SK-N-SH (cell line): ENCODE measurements at regions not wholly inside any gene's neighbourhood (a gene's known extent, or its start where the extent isn't known, plus 50 kb on each side); places are given as distances from the start of the nearest gene placed in this dataset.

Experiments used
- CTCF ChIA-PET: fragments of 300-600, 350-600 bp; formaldehyde crosslinking; extraction: SDS; loops from one replicate; lab custom pipeline; 2021; lab: Yijun Ruan, JAX
- POLR2A ChIA-PET: fragments of 350-600 bp; sonication (Branson Sonifier 250); formaldehyde crosslinking; extraction: SDS; loops from one replicate; lab custom pipeline; 2020; ENCODE audit warnings: antibody characterized with exemption, inconsistent platforms; lab: Yijun Ruan, JAX
- DNase-seq: peaks from one replicate; pipeline ENCODE4 v3.0.0; 2012
- H2AFZ ChIP-seq: fragments of 200-600 bp; sonication (generic); 2 replicates; pipeline ENCODE4 v1.8.1; 2016; ENCODE audit warnings: antibody characterized with exemption, mild to moderate bottlenecking, low read depth
- H3F3A ChIP-seq: fragments of 200-600 bp; sonication (generic); replicated peaks from 2 replicates; pipeline ENCODE3; 2016; ENCODE audit warnings: antibody characterized with exemption, mild to moderate bottlenecking; ENCODE audit not compliant: insufficient read depth
- H3K27ac ChIP-seq, 2 experiments: fragments of 200-500 bp in 1 of 2; fragments of 200-600 bp in 1 of 2; sonication (Bioruptor generic) in 1 of 2; sonication (generic), shearing (Covaris generic) in 1 of 2; 2 replicates each; pipeline versions ENCODE4 v1.5.1 to v1.6.1; 2014 to 2016; ENCODE audit warnings: low read depth in 2 of 2, inconsistent platforms in 1 of 2, low read length in 1 of 2, mild to moderate bottlenecking in 1 of 2, mixed read lengths in 1 of 2
- H3K27me3 ChIP-seq: fragments of 200-600 bp; sonication (generic), shearing (Covaris generic); 2 replicates; pipeline ENCODE4 v1.6.1; 2016; ENCODE audit warnings: mixed run types; ENCODE audit not compliant: insufficient read depth
- H3K36me3 ChIP-seq, 2 experiments: fragments of 200-500 bp in 1 of 2; fragments of 200-600 bp in 1 of 2; sonication (Bioruptor generic) in 1 of 2; sonication (generic) in 1 of 2; replicated peaks in 1 of 2; 2 replicates each; pipeline versions ENCODE3 to v1.5.1; 2014 to 2016; ENCODE audit warnings: low read length in 1 of 2, mild to moderate bottlenecking in 1 of 2; ENCODE audit not compliant: insufficient read depth in 2 of 2, control insufficient read depth in 1 of 2
- H3K4me1 ChIP-seq, 2 experiments: fragments of 200-500 bp in 1 of 2; fragments of 200-600 bp in 1 of 2; sonication (Bioruptor generic) in 1 of 2; sonication (generic), shearing (Covaris generic) in 1 of 2; 2 replicates each; pipeline versions ENCODE4 v1.5.1 to v1.6.1; 2014 to 2016; ENCODE audit warnings: low read depth in 1 of 2, low read length in 1 of 2, mixed run types in 1 of 2; ENCODE audit not compliant: insufficient read depth in 2 of 2, control insufficient read depth in 1 of 2
- H3K4me2 ChIP-seq: fragments of 200-600 bp; sonication (generic), shearing (Covaris generic); 2 replicates; pipeline ENCODE4 v1.6.1; 2017; ENCODE audit warnings: mixed run types
- H3K4me3 ChIP-seq, 2 experiments: fragments of 200-500 bp in 1 of 2; fragments of 200-600 bp in 1 of 2; sonication (Bioruptor generic) in 1 of 2; sonication (generic), shearing (Covaris generic) in 1 of 2; 2 replicates each; pipeline versions ENCODE4 v1.5.1 to v1.8.1; 2014 to 2016; ENCODE audit warnings: low read depth in 2 of 2, inconsistent platforms in 1 of 2, low read length in 1 of 2, mild to moderate bottlenecking in 1 of 2, mixed read lengths in 1 of 2, moderate library complexity in 1 of 2
- H3K79me2 ChIP-seq: fragments of 200-600 bp; sonication (generic); 2 replicates; pipeline ENCODE4 v1.8.1; 2017; ENCODE audit warnings: mild to moderate bottlenecking; ENCODE audit not compliant: insufficient read depth
- H3K9ac ChIP-seq: fragments of 200-600 bp; sonication (generic); 2 replicates; pipeline ENCODE4 v1.6.1; 2017; ENCODE audit warnings: mixed run types
- H3K9me2 ChIP-seq: fragments of 200-600 bp; sonication (generic); 2 replicates; pipeline ENCODE4 v1.6.1; 2017; ENCODE audit warnings: mixed run types
- H3K9me3 ChIP-seq: fragments of 200-600 bp; sonication (generic); 2 replicates; pipeline ENCODE4 v1.6.1; 2017; ENCODE audit warnings: mixed run types, mild to moderate bottlenecking, moderate library complexity
- H4K20me1 ChIP-seq: fragments of 200-600 bp; sonication (generic); 2 replicates; pipeline ENCODE4 v1.6.1; 2017; ENCODE audit warnings: mild to moderate bottlenecking, mixed run types; ENCODE audit not compliant: insufficient read depth
- CHD2 ChIP-seq: fragments of 150-350 bp; IDR thresholded peaks from 2 replicates; pipeline ENCODE4 v1.6.1; 2018; ENCODE audit warnings: low read length; ENCODE audit not compliant: partially characterized antibody
- FOSL2 ChIP-seq: IDR thresholded peaks from 2 replicates; pipeline ENCODE4 v1.4.0; 2012; ENCODE audit warnings: low read depth, mild to moderate bottlenecking, moderate library complexity, borderline replicate concordance
- FOXJ3 ChIP-seq: sonication (generic); formaldehyde crosslinking; IDR thresholded peaks from 2 replicates; pipeline ENCODE4 v1.5.1; 2020; ENCODE audit warnings: mild to moderate bottlenecking, missing genetic modification reagents
- GATA2 ChIP-seq: sonication (generic); formaldehyde crosslinking; IDR thresholded peaks from 2 replicates; pipeline ENCODE4 v1.5.0; 2020; ENCODE audit warnings: mild to moderate bottlenecking, missing genetic modification reagents
- NRF1 ChIP-seq: IDR thresholded peaks from 2 replicates; pipeline ENCODE4 v1.6.1; 2012; ENCODE audit warnings: low read depth, mild to moderate bottlenecking, low read length
- POLR2AphosphoS5 ChIP-seq: IDR thresholded peaks from 2 replicates; pipeline ENCODE4 v1.6.1; 2012; ENCODE audit warnings: low read depth, low read length
- RCOR1 ChIP-seq: fragments of 150-350 bp; IDR thresholded peaks from 2 replicates; pipeline ENCODE4 v1.6.1; 2017; ENCODE audit warnings: antibody characterized with exemption, low read length
- SIN3A ChIP-seq: IDR thresholded peaks from 2 replicates; pipeline ENCODE4 v1.6.1; 2012; ENCODE audit warnings: low read depth, mild to moderate bottlenecking, low read length, moderate library complexity, borderline replicate concordance
- SMC3 ChIP-seq: IDR thresholded peaks from 2 replicates; pipeline ENCODE4 v1.6.1; 2012; ENCODE audit warnings: low read depth, low read length, improper control_type of control experiment
- TEAD4 ChIP-seq: IDR thresholded peaks from 2 replicates; pipeline ENCODE4 v1.4.0; 2012; ENCODE audit warnings: mild to moderate bottlenecking, borderline replicate concordance; ENCODE audit not compliant: insufficient read depth
- WGBS: methylation state at CpG from one replicate; pipeline ENCODE4 v1.1.6; 2017; ENCODE audit warnings: low lambda C conversion rate; 5-methylcytosine and 5-hydroxymethylcytosine counted together
- TF ChIP-seq, protein P1 (sequence below): IDR thresholded peaks from 2 replicates; pipeline ENCODE4 v1.4.0; 2012; ENCODE audit warnings: low read depth, borderline replicate concordance
- TF ChIP-seq, protein P2 (sequence below): IDR thresholded peaks from 2 replicates; pipeline ENCODE4; 2012
- TF ChIP-seq, protein P3 (sequence below): fragments of 200-600 bp; sonication (generic); IDR thresholded peaks from 2 replicates; pipeline ENCODE4 v1.6.1; 2017; ENCODE audit warnings: antibody characterized with exemption, mild to moderate bottlenecking, moderate library complexity
- TF ChIP-seq, protein P4 (sequence below): IDR thresholded peaks from 2 replicates; pipeline ENCODE4 v1.4.0; 2012; ENCODE audit warnings: low read depth, borderline replicate concordance
- TF ChIP-seq, protein P5 (sequence below): fragments of 150-350 bp; IDR thresholded peaks from 2 replicates; pipeline ENCODE4 v1.6.1; 2016; ENCODE audit warnings: mild to moderate bottlenecking, low read depth, low read length
- TF ChIP-seq, protein P6 (sequence below): IDR thresholded peaks from 2 replicates; pipeline ENCODE4 v1.4.0; 2012; ENCODE audit warnings: low read depth

DNA sequence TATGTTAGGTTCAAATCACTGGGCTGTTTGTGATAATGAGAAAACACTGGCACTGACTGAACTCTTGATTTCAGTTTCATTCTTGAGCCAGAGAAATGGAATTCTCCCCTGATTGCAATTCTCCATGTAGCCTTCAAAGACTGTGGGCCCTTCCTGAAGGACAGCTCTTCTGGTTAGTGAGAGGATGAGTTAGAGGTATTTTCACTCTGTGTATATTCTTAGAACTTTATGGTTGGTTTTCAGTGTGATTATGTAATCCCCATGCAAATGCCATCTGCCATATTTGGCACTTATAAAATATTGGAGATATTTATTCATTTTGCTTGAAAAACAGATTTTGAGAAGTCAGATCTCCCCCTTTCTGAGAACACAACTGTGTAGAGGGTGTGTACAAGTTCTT is 323.7 kb downstream of the SLC4A3 start (continued):
- TF ChIP-seq TEAD4: no peak
- TF ChIP-seq, protein P1, sequence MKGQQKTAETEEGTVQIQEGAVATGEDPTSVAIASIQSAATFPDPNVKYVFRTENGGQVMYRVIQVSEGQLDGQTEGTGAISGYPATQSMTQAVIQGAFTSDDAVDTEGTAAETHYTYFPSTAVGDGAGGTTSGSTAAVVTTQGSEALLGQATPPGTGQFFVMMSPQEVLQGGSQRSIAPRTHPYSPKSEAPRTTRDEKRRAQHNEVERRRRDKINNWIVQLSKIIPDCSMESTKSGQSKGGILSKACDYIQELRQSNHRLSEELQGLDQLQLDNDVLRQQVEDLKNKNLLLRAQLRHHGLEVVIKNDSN: no peak

DNA sequence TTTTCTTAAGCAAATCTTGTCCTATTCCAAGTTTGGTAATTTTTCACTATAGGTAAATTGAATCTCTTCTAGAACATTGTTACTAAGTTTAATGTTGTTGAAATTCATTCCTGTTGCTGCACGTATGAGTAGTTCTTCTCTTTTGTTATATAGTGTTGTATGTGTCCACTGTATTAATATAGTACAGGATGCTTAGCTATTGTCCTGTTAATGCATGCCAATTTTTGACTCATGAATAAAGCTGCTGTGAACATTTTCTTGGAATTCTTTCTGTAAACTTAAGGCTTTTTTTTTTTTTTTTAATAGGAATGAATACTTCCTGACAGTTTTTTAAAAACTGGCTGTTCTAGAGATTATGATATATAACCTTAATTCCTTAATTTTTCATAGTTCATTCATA is 326.9 kb downstream of the SLC4A3 start:
- Histone ChIP-seq H3K4me1 (no peaks in the 10 kb centered on the region), H3K36me3 (no peaks in the 10 kb centered on the region), H2AFZ (no peak overlapping the region), H3F3A (no peaks in the 10 kb centered on the region), H3K9ac (no peak overlapping the region), H3K27me3 (no peaks in the 10 kb centered on the region), H3K4me3 (no peak overlapping the region), H4K20me1 (no peaks in the 10 kb centered on the region), H3K9me3 (no peaks in the 10 kb centered on the region), H3K79me2 (no peaks in the 10 kb centered on the region), H3K4me2 (no peak overlapping the region), H3K9me2 (no peaks in the 10 kb centered on the region), H3K27ac (no peak overlapping the region)
- ChIA-PET CTCF (no interaction called here), POLR2A (no interaction called here)
- TF ChIP-seq, protein P2, sequence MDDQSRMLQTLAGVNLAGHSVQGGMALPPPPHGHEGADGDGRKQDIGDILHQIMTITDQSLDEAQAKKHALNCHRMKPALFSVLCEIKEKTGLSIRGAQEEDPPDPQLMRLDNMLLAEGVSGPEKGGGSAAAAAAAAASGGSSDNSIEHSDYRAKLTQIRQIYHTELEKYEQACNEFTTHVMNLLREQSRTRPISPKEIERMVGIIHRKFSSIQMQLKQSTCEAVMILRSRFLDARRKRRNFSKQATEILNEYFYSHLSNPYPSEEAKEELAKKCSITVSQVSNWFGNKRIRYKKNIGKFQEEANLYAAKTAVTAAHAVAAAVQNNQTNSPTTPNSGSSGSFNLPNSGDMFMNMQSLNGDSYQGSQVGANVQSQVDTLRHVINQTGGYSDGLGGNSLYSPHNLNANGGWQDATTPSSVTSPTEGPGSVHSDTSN: no peak
- TF ChIP-seq, protein P3, sequence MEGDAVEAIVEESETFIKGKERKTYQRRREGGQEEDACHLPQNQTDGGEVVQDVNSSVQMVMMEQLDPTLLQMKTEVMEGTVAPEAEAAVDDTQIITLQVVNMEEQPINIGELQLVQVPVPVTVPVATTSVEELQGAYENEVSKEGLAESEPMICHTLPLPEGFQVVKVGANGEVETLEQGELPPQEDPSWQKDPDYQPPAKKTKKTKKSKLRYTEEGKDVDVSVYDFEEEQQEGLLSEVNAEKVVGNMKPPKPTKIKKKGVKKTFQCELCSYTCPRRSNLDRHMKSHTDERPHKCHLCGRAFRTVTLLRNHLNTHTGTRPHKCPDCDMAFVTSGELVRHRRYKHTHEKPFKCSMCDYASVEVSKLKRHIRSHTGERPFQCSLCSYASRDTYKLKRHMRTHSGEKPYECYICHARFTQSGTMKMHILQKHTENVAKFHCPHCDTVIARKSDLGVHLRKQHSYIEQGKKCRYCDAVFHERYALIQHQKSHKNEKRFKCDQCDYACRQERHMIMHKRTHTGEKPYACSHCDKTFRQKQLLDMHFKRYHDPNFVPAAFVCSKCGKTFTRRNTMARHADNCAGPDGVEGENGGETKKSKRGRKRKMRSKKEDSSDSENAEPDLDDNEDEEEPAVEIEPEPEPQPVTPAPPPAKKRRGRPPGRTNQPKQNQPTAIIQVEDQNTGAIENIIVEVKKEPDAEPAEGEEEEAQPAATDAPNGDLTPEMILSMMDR: no peak
- no peak for TF ChIP-seq POLR2AphosphoS5
- TF ChIP-seq SIN3A: no peak
- no peak for TF ChIP-seq CHD2
- TF ChIP-seq, protein P4, sequence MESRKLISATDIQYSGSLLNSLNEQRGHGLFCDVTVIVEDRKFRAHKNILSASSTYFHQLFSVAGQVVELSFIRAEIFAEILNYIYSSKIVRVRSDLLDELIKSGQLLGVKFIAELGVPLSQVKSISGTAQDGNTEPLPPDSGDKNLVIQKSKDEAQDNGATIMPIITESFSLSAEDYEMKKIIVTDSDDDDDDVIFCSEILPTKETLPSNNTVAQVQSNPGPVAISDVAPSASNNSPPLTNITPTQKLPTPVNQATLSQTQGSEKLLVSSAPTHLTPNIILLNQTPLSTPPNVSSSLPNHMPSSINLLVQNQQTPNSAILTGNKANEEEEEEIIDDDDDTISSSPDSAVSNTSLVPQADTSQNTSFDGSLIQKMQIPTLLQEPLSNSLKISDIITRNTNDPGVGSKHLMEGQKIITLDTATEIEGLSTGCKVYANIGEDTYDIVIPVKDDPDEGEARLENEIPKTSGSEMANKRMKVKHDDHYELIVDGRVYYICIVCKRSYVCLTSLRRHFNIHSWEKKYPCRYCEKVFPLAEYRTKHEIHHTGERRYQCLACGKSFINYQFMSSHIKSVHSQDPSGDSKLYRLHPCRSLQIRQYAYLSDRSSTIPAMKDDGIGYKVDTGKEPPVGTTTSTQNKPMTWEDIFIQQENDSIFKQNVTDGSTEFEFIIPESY: no peak
- no peak for TF ChIP-seq RCOR1
- no peak for TF ChIP-seq FOSL2
- TF ChIP-seq, protein P5, sequence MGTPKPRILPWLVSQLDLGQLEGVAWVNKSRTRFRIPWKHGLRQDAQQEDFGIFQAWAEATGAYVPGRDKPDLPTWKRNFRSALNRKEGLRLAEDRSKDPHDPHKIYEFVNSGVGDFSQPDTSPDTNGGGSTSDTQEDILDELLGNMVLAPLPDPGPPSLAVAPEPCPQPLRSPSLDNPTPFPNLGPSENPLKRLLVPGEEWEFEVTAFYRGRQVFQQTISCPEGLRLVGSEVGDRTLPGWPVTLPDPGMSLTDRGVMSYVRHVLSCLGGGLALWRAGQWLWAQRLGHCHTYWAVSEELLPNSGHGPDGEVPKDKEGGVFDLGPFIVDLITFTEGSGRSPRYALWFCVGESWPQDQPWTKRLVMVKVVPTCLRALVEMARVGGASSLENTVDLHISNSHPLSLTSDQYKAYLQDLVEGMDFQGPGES: no peak
- TF ChIP-seq SMC3: no peak
- no peak for TF ChIP-seq FOXJ3 (CRISPR knock-in tag)
- TF ChIP-seq, protein P6, sequence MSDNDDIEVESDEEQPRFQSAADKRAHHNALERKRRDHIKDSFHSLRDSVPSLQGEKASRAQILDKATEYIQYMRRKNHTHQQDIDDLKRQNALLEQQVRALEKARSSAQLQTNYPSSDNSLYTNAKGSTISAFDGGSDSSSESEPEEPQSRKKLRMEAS: no peak
- no peak for TF ChIP-seq GATA2 (CRISPR knock-in tag)
- TF ChIP-seq NRF1: no peak
- DNase-seq: no peak
- WGBS: 3% methylated on average over 1 of the region's 1 CpG
